IPS-15b (cell line): ENCODE measurements at regions not wholly inside any gene's neighbourhood (a gene's known extent, or its start where the extent isn't known, plus 50 kb on each side); places are given as distances from the start of the nearest gene placed in this dataset.

Experiments
- H3K27me3 ChIP-seq: one replicate; pipeline ENCODE4 v1.6.1; 2013; ENCODE audit warnings: low read length; ENCODE audit not compliant: control insufficient read depth, insufficient read depth
- H3K36me3 ChIP-seq: one replicate; pipeline ENCODE4 v1.6.1; 2013; ENCODE audit warnings: low read length; ENCODE audit not compliant: control insufficient read depth, insufficient read depth
- H3K4me1 ChIP-seq: one replicate; pipeline ENCODE4 v1.6.1; 2013; ENCODE audit warnings: mild to moderate bottlenecking, low read length; ENCODE audit not compliant: control insufficient read depth, insufficient read depth
- H3K4me3 ChIP-seq: one replicate; pipeline ENCODE4 v1.5.1; 2013; ENCODE audit warnings: low read depth, low read length
- H3K9ac ChIP-seq: one replicate; pipeline ENCODE4 v1.6.1; 2013; ENCODE audit warnings: low read depth, mild to moderate bottlenecking, low read length
- H3K9me3 ChIP-seq: one replicate; pipeline ENCODE4 v1.6.1; 2013; ENCODE audit warnings: mild to moderate bottlenecking, low read length; ENCODE audit not compliant: control insufficient read depth, insufficient read depth

DNA sequence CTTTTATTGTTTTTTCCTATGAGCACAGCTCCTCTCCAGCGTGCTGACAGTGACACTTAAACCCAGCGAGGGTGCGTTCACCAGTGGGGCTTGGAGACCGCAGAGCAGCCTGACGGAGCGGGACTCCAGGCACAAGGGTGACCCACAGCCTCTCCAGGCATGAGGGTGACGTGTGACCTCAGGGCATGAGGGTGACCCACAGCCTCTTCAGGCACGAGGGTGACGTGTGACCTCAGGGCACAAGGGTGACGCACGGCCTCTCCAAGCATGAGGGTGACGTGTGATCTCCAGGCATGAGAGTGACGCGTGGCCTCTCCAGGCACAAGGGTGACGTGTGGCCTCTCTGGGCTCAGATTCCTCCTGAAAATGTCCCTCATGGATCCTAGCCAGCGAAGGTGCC lies 164.3 kb upstream of the TCERG1L start:
- no peaks in the 10 kb centered on the region for H3K9me3 ChIP-seq
- no peak overlapping the region for H3K4me3 ChIP-seq
- no peaks in the 10 kb centered on the region for H3K36me3 ChIP-seq
- no peaks in the 10 kb centered on the region for H3K4me1 ChIP-seq
- no peaks in the 10 kb centered on the region for H3K27me3 ChIP-seq
- H3K9ac ChIP-seq: no peak overlapping the region

GRCh38 chr10:131477457-131478121 lies 166.1 kb upstream of the TCERG1L start:
- no peaks in the 10 kb centered on the region for H3K9me3 ChIP-seq
- H3K4me1 ChIP-seq: no peaks in the 10 kb centered on the region
- H3K4me3 ChIP-seq: no peak overlapping the region
- no peak overlapping the region for H3K9ac ChIP-seq
- H3K27me3 ChIP-seq: no peaks in the 10 kb centered on the region
- H3K36me3 ChIP-seq: no peaks in the 10 kb centered on the region

DNA sequence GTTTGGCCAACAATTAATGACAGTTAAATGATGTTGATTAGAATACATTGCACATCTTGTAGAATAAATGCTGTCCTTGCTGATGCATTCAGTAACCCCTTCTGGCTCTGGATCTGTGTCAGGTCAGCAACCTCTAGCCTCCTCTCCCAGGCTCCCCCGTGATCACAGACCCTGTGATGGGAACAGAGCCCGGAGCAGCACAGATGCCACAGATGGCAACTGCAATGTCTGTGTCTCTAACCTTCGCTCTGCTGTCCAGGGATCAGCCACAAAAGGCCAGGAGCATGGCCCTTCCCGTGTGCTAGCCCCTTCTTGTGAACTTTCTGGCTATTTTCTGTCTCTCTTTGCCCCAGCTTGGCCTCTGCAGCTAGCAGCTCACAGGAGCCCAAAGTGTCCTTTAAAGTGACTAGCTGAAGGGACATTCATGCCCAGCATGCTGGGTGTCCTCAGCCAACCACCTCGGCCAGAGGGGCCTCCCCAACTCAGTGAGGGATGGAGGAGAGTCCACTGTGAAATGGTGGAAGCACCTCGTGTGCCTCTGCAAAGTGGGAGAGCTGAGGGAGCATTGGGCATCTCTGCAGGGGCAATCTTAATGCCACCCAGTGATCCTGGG lies 167.0 kb upstream of the TCERG1L start:
- Histone ChIP-seq H3K4me1 (no peaks in the 10 kb centered on the region), H3K4me3 (no peak overlapping the region), H3K9me3 (no peaks in the 10 kb centered on the region), H3K27me3 (no peaks in the 10 kb centered on the region), H3K9ac (no peak overlapping the region), H3K36me3 (no peaks in the 10 kb centered on the region)

- no peaks in the 10 kb centered on the region for H3K36me3 ChIP-seq
- H3K9me3 ChIP-seq: no peaks in the 10 kb centered on the region
- H3K9ac ChIP-seq: no peak overlapping the region
- no peaks in the 10 kb centered on the region for H3K27me3 ChIP-seq
- H3K4me1 ChIP-seq: no peaks in the 10 kb centered on the region
- no peak overlapping the region for H3K4me3 ChIP-seq
Measured at GRCh38 chr10:131480066-131480465, 168.5 kb upstream of the TCERG1L start.

DNA sequence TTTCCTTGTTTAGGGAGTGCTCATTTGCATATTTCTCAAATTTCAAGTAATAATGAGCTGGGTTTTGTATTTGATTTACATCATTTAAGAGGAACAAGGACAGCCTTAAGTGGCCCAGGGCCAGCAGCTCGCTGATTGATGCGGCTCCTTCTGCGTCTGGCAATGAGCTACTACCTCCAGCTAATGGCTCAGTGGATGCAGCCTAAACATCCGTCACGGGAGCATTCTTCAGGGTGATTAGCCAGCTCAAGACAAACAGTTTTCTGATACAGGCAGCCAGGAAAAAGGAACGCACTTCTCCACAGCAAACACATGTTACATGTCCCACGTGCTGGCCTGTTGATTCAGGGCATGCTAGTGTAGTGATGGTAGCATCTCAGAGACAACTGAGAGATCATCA lies 169.3 kb upstream of the TCERG1L start:
- Histone ChIP-seq H3K9ac (no peak overlapping the region), H3K4me1 (no peaks in the 10 kb centered on the region), H3K9me3 (no peaks in the 10 kb centered on the region), H3K27me3 (no peaks in the 10 kb centered on the region), H3K4me3 (no peak overlapping the region), H3K36me3 (no peaks in the 10 kb centered on the region)

GRCh38 chr10:131485732-131486131 lies 174.2 kb upstream of the TCERG1L start:
- Histone ChIP-seq H3K9me3 (no peaks in the 10 kb centered on the region), H3K4me3 (no peak overlapping the region), H3K36me3 (no peaks in the 10 kb centered on the region)

GRCh38 chr10:131487822-131488221 lies 176.3 kb upstream of the TCERG1L start:
- no peaks in the 10 kb centered on the region for H3K9me3 ChIP-seq
- no peaks in the 10 kb centered on the region for H3K4me1 ChIP-seq
- no peak overlapping the region for H3K9ac ChIP-seq
- H3K4me3 ChIP-seq: no peak overlapping the region
- no peaks in the 10 kb centered on the region for H3K27me3 ChIP-seq
- H3K36me3 ChIP-seq: no peaks in the 10 kb centered on the region

More at GRCh38 chr10:131485732-131486131, 174.2 kb upstream of the TCERG1L start:
- Histone ChIP-seq H3K9ac (no peak overlapping the region), H3K27me3 (no peaks in the 10 kb centered on the region), H3K4me1 (no peaks in the 10 kb centered on the region)

- no peaks in the 10 kb centered on the region for H3K36me3 ChIP-seq
- no peaks in the 10 kb centered on the region for H3K27me3 ChIP-seq
- H3K9me3 ChIP-seq: no peaks in the 10 kb centered on the region
- H3K4me1 ChIP-seq: no peaks in the 10 kb centered on the region
- no peak overlapping the region for H3K9ac ChIP-seq
- no peak overlapping the region for H3K4me3 ChIP-seq
Measured at GRCh38 chr10:131490991-131491594, 179.6 kb upstream of the TCERG1L start.

DNA sequence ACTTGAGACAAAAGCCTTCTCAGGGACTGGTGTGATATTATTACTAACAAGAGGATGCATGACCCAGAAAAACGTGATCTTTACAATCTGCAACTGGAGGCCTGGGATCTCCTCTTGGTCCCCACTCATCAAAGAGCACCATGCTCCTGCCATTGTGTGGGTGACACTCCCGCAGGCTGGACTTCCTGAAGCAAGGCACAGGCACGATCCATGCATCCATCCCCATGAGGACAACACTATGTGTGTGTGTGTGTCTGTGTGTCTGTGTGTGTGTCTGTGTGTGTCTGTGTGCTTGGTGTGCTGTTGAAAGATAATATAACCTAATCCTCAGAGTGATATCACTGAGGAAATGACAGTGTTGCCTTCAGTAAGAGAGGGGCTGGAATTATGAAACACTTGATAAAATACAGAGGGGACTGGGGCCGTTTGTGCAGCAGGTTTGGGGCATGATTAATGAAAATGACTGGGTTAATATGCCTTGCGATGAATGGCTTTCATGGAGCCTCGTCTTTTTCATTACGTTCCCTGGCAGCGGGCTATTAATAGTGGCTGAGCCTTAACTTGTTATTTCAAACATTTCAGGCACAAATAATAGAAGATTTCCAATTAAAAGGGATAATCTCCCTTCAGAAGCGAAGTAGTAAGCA lies 180.8 kb upstream of the TCERG1L start:
- no peaks in the 10 kb centered on the region for H3K4me1 ChIP-seq
- H3K36me3 ChIP-seq: no peaks in the 10 kb centered on the region
- H3K27me3 ChIP-seq: no peaks in the 10 kb centered on the region
- H3K9ac ChIP-seq: no peak overlapping the region
- no peaks in the 10 kb centered on the region for H3K9me3 ChIP-seq
- no peak overlapping the region for H3K4me3 ChIP-seq

- Histone ChIP-seq H3K9ac (no peak overlapping the region), H3K4me3 (no peak overlapping the region), H3K36me3 (no peaks in the 10 kb centered on the region), H3K27me3 (no peaks in the 10 kb centered on the region), H3K4me1 (no peaks in the 10 kb centered on the region), H3K9me3 (no peaks in the 10 kb centered on the region)
Measured at GRCh38 chr10:131493432-131493831, 181.9 kb upstream of the TCERG1L start.

GRCh38 chr10:131494451-131494850 lies 182.9 kb upstream of the TCERG1L start:
- no peaks in the 10 kb centered on the region for H3K4me1 ChIP-seq
- no peaks in the 10 kb centered on the region for H3K9me3 ChIP-seq
- no peaks in the 10 kb centered on the region for H3K27me3 ChIP-seq
- no peaks in the 10 kb centered on the region for H3K36me3 ChIP-seq
- no peak overlapping the region for H3K4me3 ChIP-seq
- no peak overlapping the region for H3K9ac ChIP-seq

DNA sequence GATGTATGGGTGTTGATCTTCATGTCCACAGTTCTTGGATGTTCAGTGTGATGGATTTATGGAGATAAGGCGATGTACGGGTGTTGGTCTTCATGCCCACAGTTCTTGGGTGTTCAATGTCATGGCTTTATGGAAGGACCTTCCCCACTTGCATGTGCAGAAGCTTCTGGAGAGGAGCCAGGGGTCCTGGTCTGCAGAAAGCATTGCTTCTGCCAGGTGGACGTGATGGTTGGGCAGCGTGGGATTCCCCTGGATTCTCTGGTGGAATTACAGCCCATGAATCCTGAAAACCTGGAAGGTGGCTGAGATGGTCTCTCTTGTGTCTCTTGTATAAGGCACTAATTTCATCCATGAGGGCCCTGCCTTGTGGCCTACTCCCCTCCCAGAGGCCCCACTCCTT lies 183.7 kb upstream of the TCERG1L start:
- no peaks in the 10 kb centered on the region for H3K4me1 ChIP-seq
- no peaks in the 10 kb centered on the region for H3K36me3 ChIP-seq
- H3K9me3 ChIP-seq: no peaks in the 10 kb centered on the region
- H3K9ac ChIP-seq: no peak overlapping the region
- H3K27me3 ChIP-seq: no peaks in the 10 kb centered on the region
- no peak overlapping the region for H3K4me3 ChIP-seq
